Neural progenitor cell (in vitro differentiated cells): ENCODE measurements at regions not wholly inside any gene's neighbourhood (a gene's known extent, or its start where the extent isn't known, plus 50 kb on each side); places are given as distances from the start of the nearest gene placed in this dataset.

Source experiments
- CTCF ChIP-seq: fragments of 200-600 bp; sonication (generic); IDR thresholded peaks from 2 replicates; pipeline ENCODE4 v1.5.1; 2017; ENCODE audit warnings: antibody characterized with exemption, mild to moderate bottlenecking
- EZH2phosphoT487 ChIP-seq: fragments of 200-600 bp; sonication (generic); IDR thresholded peaks from 2 replicates; pipeline ENCODE4 v1.6.1; 2017; ENCODE audit warnings: antibody characterized with exemption

GRCh38 chr2:190811811-190812210 lies 68.8 kb upstream of the GLS start:
- TF ChIP-seq CTCF (no peak), EZH2phosphoT487 (no peak)
